ENCODE measurements at regions not wholly inside any gene's neighbourhood (a gene's known extent, or its start where the extent isn't known, plus 50 kb on each side); places are given as distances from the start of the nearest gene placed in this dataset.

- DNase-seq, result no peak
Observed at GRCh38 chr20:7660165-7660564, 280.1 kb downstream of the HAO1 start.

DNA sequence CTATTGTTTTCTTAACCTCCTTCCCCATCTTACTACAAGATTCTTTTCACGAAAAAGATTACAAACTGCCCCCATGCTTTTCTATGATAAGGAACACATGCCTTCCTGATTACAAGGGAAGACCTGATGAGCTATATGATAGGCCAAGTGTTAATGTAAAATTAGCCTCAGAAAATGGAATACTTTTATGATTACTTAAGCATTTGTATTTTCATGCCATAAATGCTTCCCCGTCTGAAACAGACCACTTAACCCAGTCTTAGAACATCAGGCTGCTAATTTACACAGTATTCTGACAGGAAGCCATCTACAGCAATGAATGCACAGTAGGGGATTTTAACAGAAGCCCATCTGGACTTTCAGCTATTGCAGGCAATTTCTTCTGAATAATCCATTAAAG is 274.9 kb downstream of the HAO1 start:
- no peak for DNase-seq

- DNase-seq, result no peak
Observed at GRCh38 chr20:7667194-7667593, 273.1 kb downstream of the HAO1 start.

DNA sequence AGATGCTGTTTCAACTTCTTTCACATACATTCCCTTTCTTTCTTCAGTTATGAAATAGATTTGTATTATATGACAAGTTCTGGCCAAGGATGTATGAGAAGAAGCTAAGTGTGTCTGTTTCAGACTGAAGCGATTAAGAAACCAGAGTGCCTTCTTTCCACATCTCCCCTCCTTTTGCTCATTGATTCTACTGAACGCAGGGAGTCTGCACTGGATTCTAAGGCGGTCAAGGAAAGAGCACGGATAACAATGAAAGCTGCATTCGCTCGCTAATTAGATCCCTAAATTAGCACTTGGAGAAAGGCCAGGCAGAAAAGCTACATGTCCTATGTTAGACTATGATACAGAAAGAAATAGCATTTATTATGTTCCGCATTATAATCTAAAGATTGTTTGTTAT is 267.7 kb downstream of the HAO1 start:
- no peak for DNase-seq

GRCh38 chr20:7673841-7674240 is 266.4 kb downstream of the HAO1 start:
- DNase-seq, result no peak

- DNase-seq, result no peak
Observed at GRCh38 chr20:7682916-7683315, 257.3 kb downstream of the HAO1 start.

DNA sequence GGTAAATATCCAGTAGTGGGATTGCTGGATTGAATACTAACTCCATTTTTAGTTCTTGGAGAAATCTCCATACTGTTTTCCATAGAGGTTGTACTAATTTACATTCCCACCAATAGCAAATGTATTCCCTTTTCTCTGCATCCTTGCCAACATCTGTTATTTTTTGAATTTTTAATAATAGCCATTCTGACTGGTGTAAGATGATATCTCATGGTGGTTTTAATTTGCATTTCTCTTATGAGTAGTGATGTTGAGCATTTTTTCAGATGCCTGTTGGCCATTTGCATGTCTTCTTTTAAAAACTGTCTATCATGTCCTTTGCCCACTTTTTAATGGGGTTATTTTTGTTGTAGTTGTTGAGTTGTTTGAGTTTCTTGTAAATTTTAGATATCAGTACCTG is 253.2 kb downstream of the HAO1 start:
- no peak for DNase-seq

GRCh38 chr20:7689151-7689550 is 251.1 kb downstream of the HAO1 start:
- DNase-seq, result no peak

- no peak for DNase-seq
Observed at GRCh38 chr20:7691647-7692269, 248.5 kb downstream of the HAO1 start.

DNA sequence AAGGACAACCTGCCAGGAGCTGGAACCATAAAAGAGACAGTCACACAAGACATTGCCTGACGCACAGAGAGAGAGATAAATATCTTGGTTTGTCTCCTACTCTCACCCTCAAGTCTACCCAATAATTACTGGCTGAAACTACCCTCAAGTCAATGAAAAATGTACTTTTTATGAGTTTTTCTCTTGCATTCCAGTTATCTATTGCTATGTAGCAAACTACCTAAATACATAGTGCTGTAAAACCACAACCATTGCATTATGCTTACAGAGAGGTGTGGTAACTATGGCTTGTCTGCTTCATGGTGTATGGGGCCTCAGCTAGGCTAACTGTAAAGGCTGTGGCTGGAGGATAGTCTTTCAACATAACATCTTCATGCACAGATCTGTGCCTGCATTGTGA is 247.8 kb downstream of the HAO1 start:
- DNase-seq, result no peak

DNA sequence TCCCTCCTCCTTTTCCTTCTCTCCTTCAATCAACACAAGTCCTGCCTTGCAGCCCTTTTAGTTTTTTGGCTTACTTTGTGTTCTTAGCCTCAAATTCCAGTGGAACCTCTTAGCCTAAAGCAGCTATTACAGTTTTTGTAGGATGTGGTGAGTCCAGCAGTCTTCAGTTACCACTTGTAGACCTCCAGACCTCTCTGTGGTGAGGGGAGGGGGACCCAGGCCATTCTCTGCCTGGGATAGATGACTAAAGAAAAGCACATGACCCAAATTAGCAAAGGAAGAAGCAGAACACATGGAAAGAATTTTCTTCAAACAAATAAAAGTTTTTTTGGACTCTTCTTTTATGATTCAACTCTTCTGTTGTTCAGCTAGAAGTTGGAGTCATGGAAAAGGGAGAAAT is 246.5 kb downstream of the HAO1 start:
- no peak for DNase-seq

DNA sequence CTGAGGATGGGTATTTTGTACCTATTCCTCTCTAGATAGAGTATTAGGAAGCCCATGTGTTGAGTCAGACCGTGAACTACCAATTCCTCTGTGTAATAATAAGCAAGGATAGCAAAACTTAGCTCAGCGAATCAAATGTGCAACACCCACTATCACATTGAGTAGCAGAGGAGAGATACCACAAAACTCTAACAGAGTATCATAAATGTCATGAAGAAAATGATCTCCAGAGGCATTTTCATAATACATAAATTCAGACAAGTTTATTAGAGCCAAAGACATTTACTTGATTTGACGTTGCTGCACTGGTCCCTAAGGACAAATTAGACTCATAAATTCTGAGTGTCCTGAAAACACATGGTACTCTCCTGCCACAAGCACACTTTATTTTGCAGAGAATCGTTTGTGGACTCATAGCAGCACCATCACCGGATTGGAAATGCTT is 245.2 kb downstream of the HAO1 start:
- no peak for DNase-seq

DNA sequence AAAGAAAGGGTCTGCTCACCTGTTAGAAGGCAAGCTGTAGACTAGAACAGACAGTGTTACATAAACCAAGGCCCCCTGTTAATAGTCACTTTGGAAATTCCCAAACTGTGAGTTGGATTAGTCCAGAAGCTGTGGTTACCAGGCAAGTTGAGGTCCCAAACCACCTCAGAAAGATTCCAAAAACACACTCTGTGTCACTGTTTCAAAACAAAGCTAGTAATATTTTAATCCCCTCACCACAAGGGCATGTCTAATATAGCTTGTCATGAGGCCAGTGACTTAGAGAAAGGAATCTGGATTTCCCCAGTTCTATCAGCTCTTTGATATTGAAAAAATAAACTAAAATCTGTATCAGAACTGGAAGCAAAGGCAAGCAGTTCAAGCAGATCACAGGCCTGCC is 244.6 kb downstream of the HAO1 start:
- no peak for DNase-seq

DNA sequence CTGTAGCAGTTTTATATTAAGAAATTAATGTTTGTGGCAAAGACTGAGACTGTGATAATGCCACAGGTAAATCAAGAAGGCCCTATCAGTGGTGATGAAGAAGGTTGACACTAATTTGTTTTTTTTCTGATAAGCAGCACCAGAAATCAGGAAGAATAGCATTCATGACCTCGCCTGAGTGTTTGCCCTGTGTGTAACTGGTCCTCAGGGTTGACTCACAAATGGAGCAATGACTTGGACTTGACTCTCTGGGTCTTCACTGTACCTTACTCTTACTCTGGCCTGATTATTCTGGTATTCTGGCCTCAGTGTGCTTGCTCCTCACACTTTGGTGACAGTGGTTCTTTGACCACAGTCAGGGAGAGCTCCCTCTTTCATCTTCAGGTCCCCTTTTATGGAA is 243.9 kb downstream of the HAO1 start:
- DNase-seq, result no peak

- no peak for DNase-seq
Observed at GRCh38 chr20:7702141-7702540, 238.1 kb downstream of the HAO1 start.

DNA sequence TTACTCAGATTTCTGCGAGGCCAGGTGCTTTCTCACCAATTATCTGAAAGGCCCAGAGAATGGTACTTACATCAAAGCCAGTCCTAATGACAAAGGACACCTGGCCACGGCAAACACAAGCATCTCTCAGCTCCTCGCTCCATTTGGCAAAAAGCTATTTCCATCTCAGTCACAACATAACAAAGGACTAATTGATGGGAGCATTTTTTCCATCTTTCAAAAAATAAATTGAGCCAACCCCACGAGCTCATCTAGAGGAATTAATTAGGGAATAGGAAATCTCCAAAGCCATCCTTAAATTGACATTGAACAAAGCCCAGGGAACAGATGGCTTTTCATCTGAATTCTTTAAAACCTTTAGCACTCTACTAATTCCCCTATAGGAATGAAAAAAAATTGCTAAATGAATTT is 236.7 kb downstream of the HAO1 start:
- no peak for DNase-seq

DNA sequence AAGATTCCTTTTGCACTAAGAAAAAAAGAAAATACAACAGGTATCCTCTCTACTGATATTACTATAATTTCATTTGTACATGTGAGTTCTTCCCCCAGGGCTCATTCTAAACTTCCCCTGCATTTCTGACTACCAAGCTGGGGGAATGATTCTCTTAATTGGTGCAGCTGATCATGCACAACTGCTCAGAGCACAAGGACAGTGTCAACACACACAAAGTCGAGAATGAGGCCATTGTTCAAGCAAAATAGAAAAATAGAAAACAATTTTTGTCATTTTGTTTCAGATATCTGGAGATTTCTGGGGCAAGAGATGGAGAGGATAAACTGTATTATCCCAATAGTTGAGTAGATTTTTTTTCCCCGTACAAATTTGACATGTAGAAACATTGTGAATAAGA is 236.3 kb downstream of the HAO1 start:
- DNase-seq, result no peak

DNA sequence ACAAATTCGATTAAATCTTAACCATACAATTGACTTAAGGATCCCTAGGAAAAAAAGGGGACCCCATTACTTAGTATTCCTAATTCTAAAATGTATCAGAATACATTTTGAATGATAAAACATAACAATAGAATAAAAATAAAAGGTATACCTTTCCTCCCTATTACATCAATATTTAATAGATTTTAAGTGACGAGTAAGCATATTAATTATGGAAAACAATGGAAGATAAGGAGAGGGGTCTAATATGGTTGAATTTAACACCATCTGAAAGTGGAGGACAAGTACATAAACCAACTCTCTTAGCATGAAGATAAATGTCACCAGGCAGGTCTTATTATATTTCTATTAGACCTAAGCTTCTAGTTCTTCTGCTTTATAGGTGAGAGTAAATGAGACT is 232.1 kb downstream of the HAO1 start:
- no peak for DNase-seq

DNA sequence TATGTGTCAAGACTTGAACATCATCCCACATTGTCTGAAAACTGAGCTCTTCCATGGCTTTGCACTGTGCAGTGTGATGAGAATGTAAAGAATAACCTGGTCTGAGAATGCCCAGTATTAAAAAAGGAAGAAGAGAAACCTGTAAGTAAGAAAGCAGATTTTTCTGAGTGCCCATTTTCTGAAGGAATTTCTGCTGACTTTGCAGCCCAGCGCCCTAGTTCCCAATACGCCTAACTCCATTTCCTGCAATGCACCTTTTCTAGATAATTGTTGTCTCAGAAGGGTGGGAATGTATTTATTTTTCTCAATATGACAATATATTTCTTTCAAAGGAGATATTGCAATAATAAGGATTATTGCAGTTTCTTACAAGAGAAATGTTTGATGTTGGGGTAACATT is 231.5 kb downstream of the HAO1 start:
- DNase-seq, result no peak

DNA sequence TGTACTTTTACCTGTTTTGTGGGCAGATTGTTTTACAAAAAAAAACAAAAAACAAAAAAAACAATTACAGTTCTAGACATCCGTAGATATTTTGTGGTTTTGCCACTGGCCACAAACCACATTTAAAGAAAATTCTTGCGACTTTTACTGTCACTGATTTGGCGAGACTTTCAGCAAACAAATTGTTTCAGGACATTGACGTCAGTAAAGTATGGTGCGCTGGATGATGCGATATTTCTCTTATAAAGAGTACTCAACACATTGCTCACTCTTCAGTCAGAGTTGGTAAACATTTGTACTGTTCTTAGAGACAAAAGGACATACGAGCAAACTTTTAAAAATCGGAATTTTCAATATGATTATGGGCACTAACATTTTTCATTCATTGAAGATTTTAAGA is 229.8 kb downstream of the HAO1 start:
- DNase-seq, result no peak

DNA sequence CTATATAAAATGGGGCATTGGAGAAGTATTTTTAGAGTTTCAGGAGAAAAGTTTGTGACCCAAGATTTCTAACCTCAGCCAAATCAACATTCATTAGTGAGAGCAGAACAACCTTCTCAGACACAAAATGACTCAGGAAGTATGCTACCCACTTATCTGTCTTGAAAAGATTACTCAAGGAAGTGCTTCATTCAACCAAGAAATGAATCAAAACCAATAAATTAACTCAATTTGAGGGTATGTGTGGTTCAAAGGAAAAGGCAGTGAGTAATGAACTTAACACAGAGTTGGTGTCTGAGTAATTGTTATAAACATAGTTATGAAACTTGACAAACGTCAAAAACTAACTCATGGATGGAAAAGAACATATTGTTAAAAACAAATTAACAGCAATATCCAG is 227.6 kb downstream of the HAO1 start:
- DNase-seq, result no peak

DNA sequence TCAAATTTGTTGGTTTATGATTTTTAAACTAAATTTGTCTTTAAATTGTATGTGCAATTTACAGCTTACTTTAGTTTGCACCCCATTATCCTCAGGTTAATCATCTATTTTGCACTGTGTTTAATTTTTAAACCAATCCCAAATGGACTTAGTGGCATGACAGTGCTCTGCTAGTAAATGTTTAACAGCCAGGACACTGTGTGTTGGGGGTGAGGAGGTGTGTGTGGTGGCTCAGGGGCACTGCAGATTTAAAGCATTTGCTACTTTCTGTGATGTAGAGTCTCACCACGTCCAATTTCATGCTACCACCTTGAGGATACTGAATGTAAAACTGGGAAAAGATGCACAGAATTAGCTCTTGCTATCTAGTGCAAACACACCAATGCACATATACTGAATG is 225.7 kb downstream of the HAO1 start:
- DNase-seq, result no peak

DNA sequence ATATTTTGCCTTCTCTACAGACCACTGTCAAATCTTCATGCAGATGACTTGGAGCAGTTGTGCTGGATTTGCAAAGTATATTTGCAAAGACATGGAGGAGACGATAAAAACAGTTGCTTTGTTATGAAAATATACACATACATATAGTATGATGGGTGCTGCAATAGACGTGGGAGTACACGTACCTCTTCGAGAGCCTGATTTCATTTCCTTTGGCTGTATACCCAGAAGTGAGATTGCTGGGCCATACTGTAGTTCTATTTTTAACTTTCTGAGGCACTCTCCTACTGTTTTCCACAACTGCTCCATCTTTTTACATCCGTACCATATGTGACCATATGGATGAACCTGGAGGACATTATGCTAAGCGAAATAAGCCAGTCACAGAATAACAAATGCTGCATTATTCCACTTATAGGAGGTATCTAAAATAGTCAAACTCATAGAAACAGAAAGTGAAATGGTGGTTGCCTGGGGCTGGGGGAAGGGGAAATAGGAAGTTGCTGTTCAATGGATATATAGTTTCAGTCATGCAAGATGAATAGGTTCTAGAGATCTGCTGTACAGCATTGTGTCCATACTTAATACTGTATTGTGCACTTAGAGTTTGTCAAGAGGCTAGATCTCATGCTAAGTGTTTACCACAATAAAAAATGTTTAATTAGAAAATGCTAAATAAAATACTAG is 223.8 kb downstream of the HAO1 start:
- DNase-seq, result no peak

GRCh38 chr20:7722564-7722963 is 217.7 kb downstream of the HAO1 start:
- no peak for DNase-seq

DNA sequence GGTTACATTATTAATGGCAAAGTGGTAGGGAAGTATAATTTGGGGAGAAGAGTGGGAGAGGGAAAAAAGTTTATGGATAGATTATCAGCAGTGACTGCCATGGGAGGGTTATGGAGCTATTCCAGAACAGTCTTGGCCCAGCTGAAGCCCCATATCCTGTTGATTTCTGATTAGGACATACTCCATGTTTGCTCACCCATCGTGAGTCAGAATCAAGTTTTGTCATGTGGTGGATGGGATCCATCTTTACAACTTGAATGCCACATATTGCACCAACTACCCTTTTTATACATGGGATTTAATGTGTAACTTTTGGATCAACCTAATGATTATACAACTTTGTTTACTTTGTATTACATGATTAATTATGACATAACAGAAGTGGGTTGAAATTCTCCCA is 217.0 kb downstream of the HAO1 start:
- no peak for DNase-seq
